DND-41 (cell line): ENCODE measurements at regions not wholly inside any gene's neighbourhood (a gene's known extent, or its start where the extent isn't known, plus 50 kb on each side); places are given as distances from the start of the nearest gene placed in this dataset.

Experiments used
- EZH2 ChIP-seq: IDR thresholded peaks from 3 replicates; pipeline ENCODE4 v1.6.1; 2012; ENCODE audit warnings: borderline replicate concordance, low read depth, mild to moderate bottlenecking, moderate library complexity, low read length, inconsistent platforms; ENCODE audit not compliant: severe bottlenecking
- TF ChIP-seq, protein P1 (sequence below): IDR thresholded peaks from 2 replicates; pipeline ENCODE4 v1.5.1; 2012; ENCODE audit warnings: borderline replicate concordance, low read length, moderate library complexity, mild to moderate bottlenecking; ENCODE audit not compliant: poor library complexity, severe bottlenecking; ENCODE audit errors: extremely low read depth

GRCh38 chr12:115762936-115763335, 514.6 kb downstream of the MED13L start:
- TF ChIP-seq, protein P1, sequence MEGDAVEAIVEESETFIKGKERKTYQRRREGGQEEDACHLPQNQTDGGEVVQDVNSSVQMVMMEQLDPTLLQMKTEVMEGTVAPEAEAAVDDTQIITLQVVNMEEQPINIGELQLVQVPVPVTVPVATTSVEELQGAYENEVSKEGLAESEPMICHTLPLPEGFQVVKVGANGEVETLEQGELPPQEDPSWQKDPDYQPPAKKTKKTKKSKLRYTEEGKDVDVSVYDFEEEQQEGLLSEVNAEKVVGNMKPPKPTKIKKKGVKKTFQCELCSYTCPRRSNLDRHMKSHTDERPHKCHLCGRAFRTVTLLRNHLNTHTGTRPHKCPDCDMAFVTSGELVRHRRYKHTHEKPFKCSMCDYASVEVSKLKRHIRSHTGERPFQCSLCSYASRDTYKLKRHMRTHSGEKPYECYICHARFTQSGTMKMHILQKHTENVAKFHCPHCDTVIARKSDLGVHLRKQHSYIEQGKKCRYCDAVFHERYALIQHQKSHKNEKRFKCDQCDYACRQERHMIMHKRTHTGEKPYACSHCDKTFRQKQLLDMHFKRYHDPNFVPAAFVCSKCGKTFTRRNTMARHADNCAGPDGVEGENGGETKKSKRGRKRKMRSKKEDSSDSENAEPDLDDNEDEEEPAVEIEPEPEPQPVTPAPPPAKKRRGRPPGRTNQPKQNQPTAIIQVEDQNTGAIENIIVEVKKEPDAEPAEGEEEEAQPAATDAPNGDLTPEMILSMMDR, result no peak
- no peak for TF ChIP-seq EZH2
